Aorta (tissue), 5 donors: ENCODE measurements at regions not wholly inside any gene's neighbourhood (a gene's known extent, or its start where the extent isn't known, plus 50 kb on each side); places are given as distances from the start of the nearest gene placed in this dataset.
"Not testable (repeated sequence)": the region's sequence is repeated elsewhere in the genome, so short reads cannot be mapped to it uniquely, and the experiment has no call there.

ENCODE experiments used
- ATAC-seq: fragments of 200-7000 bp; cut with Tn5 transposase; one replicate; pipeline ENCODE4 v1.9.1; 2022; ENCODE audit warnings: moderate library complexity; ENCODE audit not compliant: low FRiP score
- DNase-seq, 2 donors: peaks; one replicate each; pipeline ENCODE4 v3.0.0-alpha.2; 2020
- H3K27ac ChIP-seq, 2 donors: one replicate each; pipeline ENCODE4 v1.5.1; 2013; ENCODE audit warnings: low read length in 2 of 2, mild to moderate bottlenecking in 2 of 2, moderate library complexity in 2 of 2, control low read depth in 1 of 2, inconsistent platforms in 1 of 2, low read depth in 1 of 2
- H3K27me3 ChIP-seq, 2 donors: one replicate each; pipeline ENCODE4 v1.6.1; 2013; ENCODE audit warnings: control low read depth in 1 of 2, low read length in 1 of 2, mild to moderate bottlenecking in 1 of 2, moderate library complexity in 1 of 2; ENCODE audit not compliant: insufficient read depth in 2 of 2, control insufficient read depth in 1 of 2
- H3K36me3 ChIP-seq, 2 donors: one replicate each; pipeline ENCODE4 v1.6.1; 2013; ENCODE audit warnings: control low read depth in 1 of 2, low read length in 1 of 2, mild to moderate bottlenecking in 1 of 2; ENCODE audit not compliant: insufficient read depth in 2 of 2, control insufficient read depth in 1 of 2
- H3K4me1 ChIP-seq, 2 donors: one replicate each; pipeline ENCODE4 v1.6.1; 2013; ENCODE audit warnings: low read length in 2 of 2, control low read depth in 1 of 2, mild to moderate bottlenecking in 1 of 2, moderate library complexity in 1 of 2; ENCODE audit not compliant: insufficient read depth in 2 of 2, control insufficient read depth in 1 of 2
- H3K4me3 ChIP-seq, 2 donors: one replicate each; pipeline ENCODE4 v1.5.1; 2013; ENCODE audit warnings: low read length in 2 of 2, control low read depth in 1 of 2, mild to moderate bottlenecking in 1 of 2
- H3K9me3 ChIP-seq: one replicate; pipeline ENCODE4 v1.6.1; 2013; ENCODE audit warnings: mild to moderate bottlenecking, low read length; ENCODE audit not compliant: control insufficient read depth
- WGBS, 2 donors: extraction: QIAGEN DNeasy Blood & Tissue Kit; methylation state at CpG; one replicate each; pipeline ENCODE4 v1.1.7; 2013; 5-methylcytosine and 5-hydroxymethylcytosine counted together
- intact Hi-C, 2 donors: fragments of 100-400 bp; cut with DNase I; formaldehyde crosslinking; loops; one replicate each; pipeline versions ENCODE4 v1.14.2 to v1.15.0; 2022
- donor health status: healthy with polysubstance abuse.
- donor health status: Bipolar disorder and iron deficiency.
- donor health status: DM: no; HTN: no; CAD: no.
- donor health status: DM: no; HTN: no; CAD: no.
- donor health status: DM: yes; HTN: yes; CAD: no.

GRCh38 chr9:129555512-129556215, 65.2 kb downstream of the C9orf50 start:
- ATAC-seq (no peak), DNase-seq (peak; percentile 67 to 79)
- WGBS, 2 donors: 42% methylated on average over 14 of the region's 14 CpGs
- no peaks in the 10 kb centered on the region for H3K4me1 ChIP-seq
- no peaks in the 10 kb centered on the region for H3K36me3 ChIP-seq
- H3K9me3 ChIP-seq: no peaks in the 10 kb centered on the region
- H3K27ac ChIP-seq: no peak overlapping the region
- H3K27me3 ChIP-seq: no peaks in the 10 kb centered on the region
- intact Hi-C loops: no loop called here
- no peak overlapping the region for H3K4me3 ChIP-seq

GRCh38 chr9:129554649-129555048, 66.3 kb downstream of the C9orf50 start:
- 89 to 99% methylated on average over 5 of the region's 5 CpGs for WGBS, 2 donors
- peak in 1 of 2 donors; percentile 61 for DNase-seq
- no peak overlapping the region for H3K27ac ChIP-seq
- H3K27me3 ChIP-seq: no peaks in the 10 kb centered on the region
- ATAC-seq: no peak
- intact Hi-C loops: no loop called here
- H3K36me3 ChIP-seq: no peaks in the 10 kb centered on the region
- no peaks in the 10 kb centered on the region for H3K4me1 ChIP-seq
- no peak overlapping the region for H3K4me3 ChIP-seq
- H3K9me3 ChIP-seq: no peaks in the 10 kb centered on the region

GRCh38 chr9:129553277-129553676, 67.6 kb downstream of the C9orf50 start:
- DNase-seq: no peak
- intact Hi-C loops: no loop called here

GRCh38 chr9:129552064-129552463, 68.8 kb downstream of the C9orf50 start:
- intact Hi-C loops: no loop called here
- DNase-seq: peak in 1 of 2 donors; percentile 79
- no peaks in the 10 kb centered on the region for H3K4me1 ChIP-seq

More at GRCh38 chr9:129553277-129553676, 67.6 kb downstream of the C9orf50 start:
- WGBS, 2 donors: 89 to 91% methylated on average over 5 of the region's 5 CpGs
- Histone ChIP-seq H3K4me1 (no peaks in the 10 kb centered on the region), H3K9me3 (no peaks in the 10 kb centered on the region), H3K27ac (no peak overlapping the region), H3K4me3 (no peak overlapping the region), H3K27me3 (no peaks in the 10 kb centered on the region), H3K36me3 (no peaks in the 10 kb centered on the region)
- ATAC-seq: no peak

GRCh38 chr9:129551393-129551973, 69.4 kb downstream of the C9orf50 start:
- Histone ChIP-seq H3K9me3 (no peaks in the 10 kb centered on the region), H3K4me3 (no peak overlapping the region), H3K27ac (no peak overlapping the region), H3K27me3 (no peaks in the 10 kb centered on the region), H3K4me1 (no peaks in the 10 kb centered on the region), H3K36me3 (no peaks in the 10 kb centered on the region)
- DNase-seq: peak in 1 of 2 donors; percentile 43
- intact Hi-C loops: no loop called here
- no peak for ATAC-seq
- 92 to 94% methylated on average over 3 of the region's 3 CpGs for WGBS, 2 donors

More at GRCh38 chr9:129552064-129552463, 68.8 kb downstream of the C9orf50 start:
- WGBS, 2 donors: 90 to 91% methylated on average over 6 of the region's 6 CpGs
- no peaks in the 10 kb centered on the region for H3K9me3 ChIP-seq
- H3K4me3 ChIP-seq: no peak overlapping the region
- no peak overlapping the region for H3K27ac ChIP-seq
- H3K27me3 ChIP-seq: no peaks in the 10 kb centered on the region
- H3K36me3 ChIP-seq: no peaks in the 10 kb centered on the region
- no peak for ATAC-seq

- peak in 1 of 2 donors; percentile 41 for DNase-seq
- ATAC-seq, H3K36me3 ChIP-seq, H3K4me3 ChIP-seq, H3K9me3 ChIP-seq, H3K27me3 ChIP-seq, H3K4me1 ChIP-seq, H3K27ac ChIP-seq, intact Hi-C loops: not testable (repeated sequence)
- 78 to 87% methylated on average over 10 to 11 of the region's 11 CpGs for WGBS, 2 donors
Measured at GRCh38 chr9:129550977-129551376, 69.9 kb downstream of the C9orf50 start.

GRCh38 chr9:129550199-129550839, 70.6 kb downstream of the C9orf50 start:
- DNase-seq: peak; percentile 91 to 97
- Histone ChIP-seq H3K4me3 (peak overlapping the region; percentile 28 to 35), H3K36me3 (no peaks in the 10 kb centered on the region), H3K9me3 (no peaks in the 10 kb centered on the region), H3K27me3 (no peaks in the 10 kb centered on the region), H3K27ac (peak overlapping the region in 1 of 2 donors; percentile 9), H3K4me1 (no peaks in the 10 kb centered on the region)
- intact Hi-C loops: no loop called here
- ATAC-seq: peak; percentile 89
- WGBS, 2 donors: 2% methylated on average over 43 to 51 of the region's 51 CpGs

GRCh38 chr9:129549684-129550083, 71.2 kb downstream of the C9orf50 start:
- intact Hi-C loops: loop anchor here (2.0 to 10.0 kb wide), 3 partner anchors 47 to 55 kb away; no protein-coding TSS in a partner anchor
- ATAC-seq: peak; percentile 57

More at GRCh38 chr9:129549684-129550083, 71.2 kb downstream of the C9orf50 start:
- Histone ChIP-seq H3K4me1 (no peaks in the 10 kb centered on the region), H3K9me3 (no peaks in the 10 kb centered on the region), H3K27ac (peak overlapping the region in 1 of 2 donors; percentile 95), H3K36me3 (no peaks in the 10 kb centered on the region), H3K27me3 (no peaks in the 10 kb centered on the region), H3K4me3 (peak overlapping the region; percentile 28 to 35)
- 12 to 25% methylated on average over 20 to 30 of the region's 30 CpGs for WGBS, 2 donors
- DNase-seq: peak; percentile 75 to 86
